ENCODE measurements at regions not wholly inside any gene's neighbourhood (a gene's known extent, or its start where the extent isn't known, plus 50 kb on each side); places are given as distances from the start of the nearest gene placed in this dataset.

- Histone ChIP-seq H3K27me3 (no peaks in the 10 kb centered on the region), H3K4me3 (no peak overlapping the region), H3K27ac (peak overlapping the region in 1 of 4 donors; percentile 14), H3K4me1 (peaks cover 0 to 5% (median 3%) of the 10 kb centered on the region in 4 donors), H3K9me3 (no peaks in the 10 kb centered on the region), H3K36me3 (no peaks in the 10 kb centered on the region)
- no peak for DNase-seq
- TF ChIP-seq EP300 (IDR thresholded peaks at IDR 0.05) (peak in 1 of 4 donors; percentile 90), POLR2A (IDR thresholded peaks at IDR 0.05) (no peak), POLR2AphosphoS5 (IDR thresholded peaks at IDR 0.05) (peak in 1 of 2 donors; percentile 46)
- peak in 1 of 2 donors; percentile 38 for ATAC-seq (ENCODE audit: low FRiP score in 2 of 2)
Observed at GRCh38 chr1:82931006-82931405, 1067.9 kb downstream of the TTLL7 start.

- WGBS, 2 donors = 61 to 81% methylated on average over 1 of the region's 1 CpG
- Histone ChIP-seq H3K4me1 (peaks cover 0 to 5% (median 3%) of the 10 kb centered on the region in 4 donors), H3K27me3 (no peaks in the 10 kb centered on the region), H3K4me3 (no peak overlapping the region), H3K27ac (no peak overlapping the region), H3K36me3 (no peaks in the 10 kb centered on the region), H3K9me3 (no peaks in the 10 kb centered on the region)
- DNase-seq (no peak), ATAC-seq (ENCODE audit: low FRiP score in 2 of 2) (no peak)
- TF ChIP-seq POLR2AphosphoS5 (IDR thresholded peaks at IDR 0.05) (no peak), POLR2A (IDR thresholded peaks at IDR 0.05) (no peak), CTCF (IDR thresholded peaks at IDR 0.05) (no peak), EP300 (IDR thresholded peaks at IDR 0.05) (no peak)
Observed at GRCh38 chr1:82927753-82928152, 1071.2 kb downstream of the TTLL7 start.

- 86 to 94% methylated on average over 2 of the region's 2 CpGs for WGBS, 2 donors
- TF ChIP-seq EP300 (IDR thresholded peaks at IDR 0.05) (no peak), CTCF (IDR thresholded peaks at IDR 0.05) (no peak), POLR2AphosphoS5 (IDR thresholded peaks at IDR 0.05) (no peak), POLR2A (IDR thresholded peaks at IDR 0.05) (no peak)
- Histone ChIP-seq H3K9me3 (no peaks in the 10 kb centered on the region), H3K4me3 (no peak overlapping the region), H3K36me3 (no peaks in the 10 kb centered on the region), H3K27ac (no peak overlapping the region), H3K27me3 (no peaks in the 10 kb centered on the region), H3K4me1 (peaks cover 6 to 14% (median 11%) of the 10 kb centered on the region in 4 donors)
- no peak for ATAC-seq (ENCODE audit: low FRiP score in 2 of 2)
- DNase-seq = no peak
Observed at GRCh38 chr1:82924666-82925065, 1074.3 kb downstream of the TTLL7 start.

GRCh38 chr1:82923931-82924330 lies 1075.0 kb downstream of the TTLL7 start:
- Histone ChIP-seq H3K27ac (no peak overlapping the region), H3K36me3 (no peaks in the 10 kb centered on the region), H3K27me3 (no peaks in the 10 kb centered on the region), H3K4me1 (peaks cover 8 to 17% (median 14%) of the 10 kb centered on the region in 4 donors), H3K9me3 (no peaks in the 10 kb centered on the region), H3K4me3 (no peak overlapping the region)
- 85 to 92% methylated on average over 4 of the region's 4 CpGs for WGBS, 2 donors
- TF ChIP-seq POLR2AphosphoS5 (IDR thresholded peaks at IDR 0.05) (no peak), POLR2A (IDR thresholded peaks at IDR 0.05) (no peak), CTCF (IDR thresholded peaks at IDR 0.05) (no peak), EP300 (IDR thresholded peaks at IDR 0.05) (no peak)
- DNase-seq (no peak), ATAC-seq (ENCODE audit: low FRiP score in 2 of 2) (no peak)

GRCh38 chr1:82921759-82922158 lies 1077.2 kb downstream of the TTLL7 start:
- H3K4me3 ChIP-seq = no peak overlapping the region
- TF ChIP-seq CTCF (IDR thresholded peaks at IDR 0.05) (no peak), EP300 (IDR thresholded peaks at IDR 0.05) (no peak), POLR2A (IDR thresholded peaks at IDR 0.05) (no peak)
- peaks cover 8 to 17% (median 14%) of the 10 kb centered on the region in 4 donors for H3K4me1 ChIP-seq
- ATAC-seq (ENCODE audit: low FRiP score in 2 of 2) (no peak), DNase-seq (no peak)
- 64 to 84% methylated on average over 4 of the region's 4 CpGs for WGBS, 2 donors
- no peaks in the 10 kb centered on the region for H3K36me3 ChIP-seq
- no peaks in the 10 kb centered on the region for H3K9me3 ChIP-seq
- no peak overlapping the region for H3K27ac ChIP-seq
- H3K27me3 ChIP-seq = no peaks in the 10 kb centered on the region

Data from upper lobe of left lung (tissue), 6 donors.